Activated CD8-positive, alpha-beta memory T cell treated with anti-CD3 and anti-CD28 coated beads for 1 hour (primary cell): ENCODE measurements at regions not wholly inside any gene's neighbourhood (a gene's known extent, or its start where the extent isn't known, plus 50 kb on each side); places are given as distances from the start of the nearest gene placed in this dataset.

ENCODE experiments used
- DNase-seq, 2 donors: peaks; one replicate each; pipeline ENCODE4 v3.0.0-alpha.2; 2020; ENCODE audit warnings: low read depth in 1 of 2; ENCODE audit errors: extremely low read depth in 1 of 2

- DNase-seq: no peak
Observed at GRCh38 chrX:4741024-4741423, 1027.6 kb upstream of the PRKX start.

- no peak for DNase-seq
Observed at GRCh38 chrX:4735299-4735698, 1021.9 kb upstream of the PRKX start.

DNA sequence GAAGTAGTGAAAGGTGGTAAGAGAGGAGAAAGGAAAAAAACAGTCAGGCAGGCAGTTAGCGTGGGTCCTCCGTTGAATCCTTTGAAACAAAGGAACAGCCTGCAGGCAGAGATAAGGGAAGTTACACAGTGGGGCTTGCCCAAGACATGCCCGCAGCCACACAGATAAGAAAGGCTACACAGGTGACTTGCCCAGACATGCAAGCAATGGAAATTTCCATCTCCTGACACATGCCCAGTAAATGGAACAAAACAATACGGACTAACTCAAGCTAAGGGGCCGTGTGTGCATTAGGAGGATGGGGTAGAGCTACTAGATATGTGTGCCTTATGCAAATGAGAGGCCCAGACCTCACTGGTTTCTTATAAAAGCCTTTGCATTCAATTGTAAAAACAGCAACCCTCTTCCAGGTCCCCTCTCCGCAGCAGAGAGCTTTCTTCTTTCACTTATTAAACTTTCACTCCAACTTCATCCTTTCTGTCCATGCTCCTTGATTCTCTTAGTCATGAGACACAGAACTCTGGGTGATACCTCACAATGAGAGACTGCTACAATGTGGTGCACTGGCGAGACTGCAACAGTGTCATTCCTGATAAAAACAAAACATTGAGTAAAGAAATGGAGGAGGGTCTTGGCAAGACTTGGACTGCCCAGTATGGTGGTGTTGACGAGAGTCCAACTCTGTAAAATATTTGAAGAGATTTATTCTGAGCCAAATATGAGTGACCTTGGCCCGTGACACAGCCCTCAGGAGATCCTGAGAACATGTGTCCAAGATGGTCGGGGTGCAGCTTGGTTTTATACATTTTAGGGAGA is 997.4 kb upstream of the PRKX start:
- no peak for DNase-seq

- DNase-seq: no peak
Observed at GRCh38 chrX:4708970-4709760, 995.7 kb upstream of the PRKX start.

GRCh38 chrX:4706961-4707360 is 993.5 kb upstream of the PRKX start:
- DNase-seq: no peak

DNA sequence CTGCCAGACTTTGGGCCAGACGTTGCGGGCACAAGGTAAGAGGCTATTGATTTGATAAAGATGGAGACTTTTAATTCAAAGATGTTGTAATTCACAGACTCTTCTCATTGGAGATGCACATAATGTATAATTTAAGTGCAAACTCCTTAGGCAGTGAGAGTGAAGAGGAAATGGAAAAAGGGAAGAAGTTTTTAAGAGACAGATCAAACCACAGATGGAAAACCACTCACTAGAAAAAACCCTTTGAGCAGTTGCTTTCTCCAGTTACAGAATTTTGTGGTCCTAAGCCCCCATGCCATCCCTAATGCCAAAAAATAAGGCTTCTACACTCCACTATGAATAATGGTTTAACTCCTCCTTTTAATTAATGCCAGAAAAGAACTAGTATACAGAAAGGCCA is 977.1 kb upstream of the PRKX start:
- no peak for DNase-seq

DNA sequence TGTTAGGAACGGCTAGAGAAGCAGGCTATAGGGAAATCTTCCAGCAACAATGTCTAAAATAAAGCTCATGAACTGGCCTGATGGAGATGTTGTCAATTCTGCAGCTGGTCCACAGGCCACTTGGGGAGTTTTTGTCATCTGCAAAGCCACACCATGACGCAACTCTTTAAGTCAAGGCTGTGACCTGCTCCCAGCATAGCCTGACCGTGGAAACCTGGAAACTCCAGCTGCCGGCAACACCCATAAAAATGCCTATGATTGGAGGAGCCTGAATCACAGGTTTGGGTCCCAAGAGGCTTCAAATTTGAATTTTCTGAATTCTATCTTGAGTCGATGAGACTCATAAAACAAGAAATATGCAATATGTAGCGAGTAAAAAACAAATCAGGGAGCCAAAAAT is 969.2 kb upstream of the PRKX start:
- no peak for DNase-seq

DNA sequence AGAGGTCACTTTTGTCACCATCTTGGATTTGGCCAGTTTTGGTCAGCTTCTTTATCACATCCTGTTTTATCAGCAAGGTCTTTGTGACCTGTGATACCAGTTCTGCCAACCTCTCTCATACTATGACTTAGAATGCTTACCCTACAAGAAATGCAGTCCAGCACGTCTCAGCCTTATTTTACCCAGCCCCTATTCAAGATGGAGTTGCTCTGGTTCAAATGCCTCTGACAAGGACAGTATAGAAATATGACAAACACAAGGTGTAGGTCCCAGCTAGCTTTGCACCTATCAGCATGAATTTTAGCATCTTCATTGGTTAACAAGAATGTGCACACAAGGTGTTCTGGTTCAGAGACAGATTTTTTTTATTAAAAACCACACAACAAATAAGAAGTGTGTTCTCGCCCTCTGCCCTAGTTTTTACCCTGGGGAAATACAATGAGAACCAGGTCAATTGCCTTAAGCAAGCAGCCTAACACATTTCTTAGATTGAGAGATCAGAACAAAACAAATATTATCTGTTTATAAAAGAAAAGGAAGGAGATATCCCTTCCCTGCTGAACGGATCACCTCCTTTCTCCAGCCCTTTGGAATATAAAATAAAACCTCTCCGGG is 962.3 kb upstream of the PRKX start:
- no peak for DNase-seq

- no peak for DNase-seq
Observed at GRCh38 chrX:4674028-4674782, 960.8 kb upstream of the PRKX start.

DNA sequence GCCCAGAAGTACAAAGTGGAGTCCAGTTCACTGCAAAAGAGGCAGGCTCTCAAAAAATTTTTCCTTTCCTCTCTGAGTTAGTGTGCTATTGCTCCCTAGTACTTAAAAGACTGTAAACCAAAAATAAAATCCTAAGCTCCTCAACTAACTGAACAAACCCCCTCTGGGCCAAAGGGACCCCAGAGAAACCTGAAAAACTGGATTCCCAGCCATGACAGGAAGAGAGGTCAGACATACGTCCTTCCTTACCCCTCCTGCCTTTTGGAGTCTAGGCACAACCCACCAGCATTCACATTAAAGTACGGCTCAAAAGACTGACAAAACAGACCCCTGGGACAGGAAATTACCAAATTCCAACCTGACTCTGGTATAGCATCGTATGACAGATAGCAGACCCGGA is 957.9 kb upstream of the PRKX start:
- no peak for DNase-seq

DNA sequence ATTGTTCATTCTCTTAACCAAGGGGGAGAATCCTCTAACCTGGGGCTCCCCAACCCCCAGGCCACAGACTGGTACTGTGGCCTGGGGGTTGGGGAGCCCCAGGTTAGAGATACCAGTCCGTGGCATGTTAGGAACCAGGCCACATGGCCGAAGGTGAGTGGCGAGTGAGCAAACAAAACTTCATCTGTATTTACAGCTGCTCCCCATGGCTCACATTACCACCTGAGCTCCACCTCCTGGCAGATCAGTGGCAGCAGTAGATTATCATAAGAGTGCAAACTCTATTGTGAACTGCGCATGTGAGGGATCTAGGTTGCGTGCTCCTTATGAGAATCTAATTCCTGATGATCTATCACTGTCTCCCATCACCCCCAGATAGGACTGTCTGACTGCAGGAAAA is 957.2 kb upstream of the PRKX start:
- DNase-seq: no peak

GRCh38 chrX:4668802-4669536 is 955.5 kb upstream of the PRKX start:
- no peak for DNase-seq

DNA sequence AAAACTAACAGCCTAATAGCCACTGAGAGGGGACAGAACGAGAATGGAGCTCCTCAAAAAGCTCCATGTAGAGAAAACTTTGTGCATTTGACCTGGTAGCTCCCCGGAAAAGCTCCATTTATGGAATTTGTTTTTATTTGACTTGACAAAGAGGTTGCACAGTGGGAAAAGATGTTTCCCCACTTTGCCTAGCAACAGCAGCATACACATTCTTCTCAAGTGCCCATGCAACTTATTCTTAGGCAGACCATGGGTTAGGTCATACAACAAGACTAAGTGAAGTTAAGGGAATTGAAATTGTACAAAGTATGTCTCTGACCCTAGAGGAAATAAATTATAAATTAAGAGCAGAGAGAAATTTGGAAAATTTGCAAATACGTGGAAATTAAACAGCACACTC is 949.6 kb upstream of the PRKX start:
- DNase-seq: no peak

DNA sequence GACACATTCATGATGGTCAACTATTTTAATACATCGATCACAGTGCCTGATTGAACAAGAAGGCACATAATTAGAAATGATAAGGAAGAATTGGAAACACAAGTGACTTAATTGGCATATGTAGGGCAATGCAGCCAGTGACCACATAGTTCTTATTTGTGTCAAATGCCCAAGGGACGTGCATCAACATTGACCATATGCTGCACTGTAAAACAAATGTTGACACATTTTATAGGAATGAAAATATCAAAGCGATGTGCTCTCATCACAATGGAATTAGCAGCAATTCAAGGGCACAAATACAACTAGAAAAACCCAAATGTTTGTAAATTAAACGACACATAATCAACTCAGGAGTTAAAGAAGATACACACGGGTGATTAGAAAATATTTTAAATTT is 948.3 kb upstream of the PRKX start:
- DNase-seq: no peak

DNA sequence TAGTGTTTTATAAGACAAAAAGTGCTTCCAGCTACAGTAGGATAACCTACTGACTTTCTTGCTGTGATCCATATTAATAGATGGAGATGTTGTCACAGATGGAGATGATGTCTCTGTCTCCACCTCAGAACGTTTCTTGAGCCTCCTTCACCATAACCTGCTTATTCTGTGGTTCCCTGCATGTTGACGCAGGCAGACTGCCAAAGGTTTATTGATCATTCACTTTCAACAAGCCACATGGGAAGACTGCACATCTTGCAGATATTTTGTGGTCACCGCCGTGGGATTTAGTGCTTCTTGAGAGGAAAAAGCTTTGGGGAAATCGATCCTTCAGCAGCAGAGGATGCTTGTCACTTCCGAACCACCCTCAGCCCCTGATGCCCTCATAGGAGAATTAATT is 943.0 kb upstream of the PRKX start:
- no peak for DNase-seq

DNA sequence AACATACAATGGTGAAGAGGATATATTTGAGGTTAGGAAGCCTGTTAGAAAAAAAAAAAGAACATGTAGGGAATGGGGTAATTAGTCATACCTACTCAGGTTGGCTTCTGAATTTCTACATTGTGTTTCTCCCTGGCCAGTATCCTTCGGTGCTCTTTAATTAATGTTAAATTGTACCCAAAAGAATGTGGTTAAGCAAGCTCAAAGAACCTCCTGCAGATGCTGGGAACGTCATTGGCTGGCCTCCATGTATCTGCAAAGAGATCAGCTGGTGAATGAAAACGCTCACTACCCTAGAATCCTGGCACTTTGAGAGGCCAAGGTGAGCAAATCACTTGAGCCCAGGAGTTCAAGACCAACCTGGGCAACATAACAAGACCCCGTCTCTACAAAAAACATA is 942.3 kb upstream of the PRKX start:
- DNase-seq: no peak

DNA sequence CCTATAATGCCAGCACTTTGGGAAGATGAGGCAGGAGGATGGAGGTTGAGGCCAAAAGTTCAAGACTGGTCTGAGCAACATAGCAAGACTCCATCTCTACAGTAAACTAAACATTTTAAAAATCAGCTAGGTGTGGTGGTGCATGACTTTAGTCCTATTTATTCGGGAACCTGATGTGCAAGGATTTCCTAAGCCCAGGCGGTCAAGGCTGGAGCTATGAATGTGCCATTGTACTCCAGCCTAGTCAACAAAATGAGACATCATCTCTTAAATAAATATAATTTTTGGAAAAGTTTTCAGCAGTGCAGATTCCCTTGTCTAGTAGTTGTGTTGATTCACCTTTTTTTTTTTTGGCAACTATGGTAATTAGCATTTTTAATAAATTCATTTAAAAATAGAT is 928.7 kb upstream of the PRKX start:
- DNase-seq: no peak

DNA sequence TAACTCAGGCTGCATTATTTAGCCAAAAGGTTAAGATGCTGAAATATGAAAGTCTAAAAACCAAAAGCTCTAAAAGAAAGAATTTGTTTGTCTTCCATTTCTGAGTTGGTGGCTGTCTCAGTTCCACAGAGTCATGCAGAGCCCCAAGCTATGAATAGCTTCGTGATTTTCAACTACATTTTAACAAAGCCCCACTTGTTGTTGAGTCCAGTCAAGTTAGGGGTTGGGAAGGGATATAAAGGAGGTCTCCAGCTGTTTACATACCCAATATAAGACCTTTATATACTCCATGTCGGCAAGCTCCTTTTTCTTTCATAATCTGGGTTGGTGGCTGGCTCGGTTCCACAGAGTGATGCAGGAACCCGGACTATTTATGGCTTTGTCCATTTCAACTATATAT is 924.6 kb upstream of the PRKX start:
- DNase-seq: no peak

- DNase-seq: no peak
Observed at GRCh38 chrX:4627414-4627813, 914.0 kb upstream of the PRKX start.

GRCh38 chrX:4622486-4623167 is 909.2 kb upstream of the PRKX start:
- DNase-seq: no peak
